Upper lobe of right lung (tissue), 1 donor: ENCODE measurements at regions not wholly inside any gene's neighbourhood (a gene's known extent, or its start where the extent isn't known, plus 50 kb on each side); places are given as distances from the start of the nearest gene placed in this dataset.
"Not testable (repeated sequence)": the region's sequence is repeated elsewhere in the genome, so short reads cannot be mapped to it uniquely, and the experiment has no call there.

Experiments
- ATAC-seq: fragments of 200-7000 bp; cut with Tn5 transposase; one replicate; pipeline ENCODE4 v1.9.1; 2020; ENCODE audit warnings: mild to moderate bottlenecking, moderate library complexity
- DNase-seq: peaks from one replicate; pipeline ENCODE4 v3.0.0-alpha.2; 2020
- H3K27ac ChIP-seq: fragments of 200-600 bp; one replicate; pipeline ENCODE4 v1.8.0; 2022
- H3K27me3 ChIP-seq: fragments of 200-600 bp; one replicate; pipeline ENCODE4 v1.8.0; 2022; ENCODE audit warnings: mild to moderate bottlenecking
- H3K36me3 ChIP-seq: fragments of 200-600 bp; one replicate; pipeline ENCODE4 v1.8.0; 2022
- H3K4me1 ChIP-seq: fragments of 200-600 bp; one replicate; pipeline ENCODE4 v1.8.0; 2022
- H3K4me3 ChIP-seq: fragments of 200-600 bp; one replicate; pipeline ENCODE4 v1.8.0; 2022; ENCODE audit warnings: mild to moderate bottlenecking
- H3K9me3 ChIP-seq: fragments of 200-600 bp; one replicate; pipeline ENCODE4 v1.8.0; 2022
- intact Hi-C: fragments of 100-400 bp; cut with DNase I; formaldehyde crosslinking; loops from one replicate; pipeline ENCODE4 v1.11.0; 2022
- TF ChIP-seq, protein P1 (sequence below): fragments of 200-600 bp; IDR thresholded peaks from one replicate; pipeline ENCODE4 v1.8.0; 2022; ENCODE audit warnings: antibody characterized with exemption
- donor health status: DM: no; HTN: yes; CAD: no; lungs with severe emphysema.

GRCh38 chr5:158591301-158591863 is 508.3 kb downstream of the EBF1 start:
- no peak overlapping the region for H3K27ac ChIP-seq
- ATAC-seq = peak; percentile 32
- TF ChIP-seq, protein P1, sequence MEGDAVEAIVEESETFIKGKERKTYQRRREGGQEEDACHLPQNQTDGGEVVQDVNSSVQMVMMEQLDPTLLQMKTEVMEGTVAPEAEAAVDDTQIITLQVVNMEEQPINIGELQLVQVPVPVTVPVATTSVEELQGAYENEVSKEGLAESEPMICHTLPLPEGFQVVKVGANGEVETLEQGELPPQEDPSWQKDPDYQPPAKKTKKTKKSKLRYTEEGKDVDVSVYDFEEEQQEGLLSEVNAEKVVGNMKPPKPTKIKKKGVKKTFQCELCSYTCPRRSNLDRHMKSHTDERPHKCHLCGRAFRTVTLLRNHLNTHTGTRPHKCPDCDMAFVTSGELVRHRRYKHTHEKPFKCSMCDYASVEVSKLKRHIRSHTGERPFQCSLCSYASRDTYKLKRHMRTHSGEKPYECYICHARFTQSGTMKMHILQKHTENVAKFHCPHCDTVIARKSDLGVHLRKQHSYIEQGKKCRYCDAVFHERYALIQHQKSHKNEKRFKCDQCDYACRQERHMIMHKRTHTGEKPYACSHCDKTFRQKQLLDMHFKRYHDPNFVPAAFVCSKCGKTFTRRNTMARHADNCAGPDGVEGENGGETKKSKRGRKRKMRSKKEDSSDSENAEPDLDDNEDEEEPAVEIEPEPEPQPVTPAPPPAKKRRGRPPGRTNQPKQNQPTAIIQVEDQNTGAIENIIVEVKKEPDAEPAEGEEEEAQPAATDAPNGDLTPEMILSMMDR = no peak

GRCh38 chr5:158590746-158591300 is 508.9 kb downstream of the EBF1 start:
- H3K36me3 ChIP-seq = no peaks in the 10 kb centered on the region
- intact Hi-C loops = no loop called here
- no peaks in the 10 kb centered on the region for H3K9me3 ChIP-seq
- no peak overlapping the region for H3K4me3 ChIP-seq
- TF ChIP-seq, protein P1 = no peak
- DNase-seq (no peak), ATAC-seq (no peak)
- no peaks in the 10 kb centered on the region for H3K27me3 ChIP-seq
- no peaks in the 10 kb centered on the region for H3K4me1 ChIP-seq
- H3K27ac ChIP-seq = no peak overlapping the region

More at GRCh38 chr5:158591301-158591863, 508.3 kb downstream of the EBF1 start:
- no peaks in the 10 kb centered on the region for H3K27me3 ChIP-seq
- H3K4me3 ChIP-seq = no peak overlapping the region
- DNase-seq = no peak
- no peaks in the 10 kb centered on the region for H3K9me3 ChIP-seq
- no peaks in the 10 kb centered on the region for H3K36me3 ChIP-seq
- H3K4me1 ChIP-seq = no peaks in the 10 kb centered on the region
- intact Hi-C loops = no loop called here

DNA sequence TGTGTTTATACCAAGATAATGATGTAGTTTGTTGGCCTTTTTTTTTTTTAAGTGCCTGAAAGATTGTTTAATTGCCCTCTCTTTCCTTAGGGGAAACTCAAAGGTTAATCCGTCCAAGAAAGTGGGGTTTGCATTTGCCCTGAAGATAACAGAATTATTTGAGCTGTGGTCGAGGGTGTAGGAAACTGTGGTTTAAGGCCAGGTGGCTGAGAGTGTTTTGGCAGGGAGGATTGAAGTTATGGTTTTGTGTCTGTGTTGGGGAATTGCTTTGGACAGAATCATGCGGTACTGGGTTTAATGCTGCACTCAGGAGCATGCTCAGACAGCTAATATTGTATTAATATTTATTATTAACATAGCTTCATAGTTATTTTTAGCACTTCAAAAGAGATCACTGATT is 509.8 kb downstream of the EBF1 start:
- H3K27me3 ChIP-seq = no peaks in the 10 kb centered on the region
- DNase-seq = no peak
- TF ChIP-seq, protein P1 = no peak
- no peak for ATAC-seq
- no peaks in the 10 kb centered on the region for H3K4me1 ChIP-seq
- H3K4me3 ChIP-seq = no peak overlapping the region
- H3K9me3 ChIP-seq = no peaks in the 10 kb centered on the region
- no peak overlapping the region for H3K27ac ChIP-seq
- no peaks in the 10 kb centered on the region for H3K36me3 ChIP-seq
- intact Hi-C loops = no loop called here

GRCh38 chr5:158588617-158589016 is 511.1 kb downstream of the EBF1 start:
- Histone ChIP-seq H3K36me3 (no peaks in the 10 kb centered on the region), H3K27me3 (no peaks in the 10 kb centered on the region), H3K27ac (no peak overlapping the region), H3K9me3 (no peaks in the 10 kb centered on the region), H3K4me3 (no peak overlapping the region), H3K4me1 (no peaks in the 10 kb centered on the region)
- ATAC-seq = no peak
- intact Hi-C loops = no loop called here
- DNase-seq = no peak
- TF ChIP-seq, protein P1 = no peak

DNA sequence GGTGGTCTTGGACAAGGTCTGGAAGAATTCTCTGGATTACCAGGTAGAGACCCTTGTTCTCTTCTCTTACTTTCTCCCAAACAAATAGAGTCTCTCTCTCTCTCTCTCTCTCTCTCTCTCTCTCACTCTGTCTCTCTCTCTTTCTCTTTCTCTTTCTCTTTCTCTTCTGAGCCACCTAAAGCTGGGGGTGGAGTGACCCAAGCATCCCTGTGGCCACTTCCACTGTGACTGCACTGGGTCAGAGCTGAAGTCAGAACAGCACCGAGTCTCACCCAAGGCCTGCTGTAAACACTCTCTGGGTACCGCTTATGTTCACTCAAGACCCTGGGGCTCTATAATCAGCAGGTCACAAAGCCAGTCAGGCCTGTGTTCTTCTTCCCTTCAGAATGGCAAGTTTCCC is 513.7 kb downstream of the EBF1 start:
- H3K36me3 ChIP-seq = no peaks in the 10 kb centered on the region
- no peaks in the 10 kb centered on the region for H3K4me1 ChIP-seq
- no peak overlapping the region for H3K4me3 ChIP-seq
- ATAC-seq = no peak
- H3K9me3 ChIP-seq = no peaks in the 10 kb centered on the region
- no peak for DNase-seq
- H3K27ac ChIP-seq = no peak overlapping the region
- no peaks in the 10 kb centered on the region for H3K27me3 ChIP-seq
- intact Hi-C loops = no loop called here
- TF ChIP-seq, protein P1 = no peak

DNA sequence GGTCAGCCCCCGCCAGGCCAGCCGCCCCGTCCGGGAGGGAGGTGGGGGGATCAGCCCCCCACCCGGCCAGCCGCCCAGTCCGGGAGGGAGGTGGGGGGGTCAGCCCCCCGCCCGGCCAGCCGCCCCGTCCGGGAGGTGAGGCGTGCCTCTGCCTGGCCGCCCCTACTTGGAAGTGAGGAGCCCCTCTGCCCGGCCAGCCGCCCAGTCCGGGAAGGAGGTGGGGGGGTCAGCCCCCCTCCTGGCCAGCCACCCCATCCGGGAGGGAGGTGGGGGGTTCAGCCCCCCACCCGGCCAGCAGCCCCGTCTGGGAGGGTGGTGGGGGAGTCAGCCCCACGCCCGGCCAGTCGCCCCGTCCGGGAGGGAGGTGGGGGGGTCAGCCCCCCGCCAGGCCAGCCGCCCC is 517.0 kb downstream of the EBF1 start:
- DNase-seq, H3K36me3 ChIP-seq, intact Hi-C loops, H3K4me1 ChIP-seq, ATAC-seq, H3K27ac ChIP-seq, H3K27me3 ChIP-seq, H3K4me3 ChIP-seq, H3K9me3 ChIP-seq: not testable (repeated sequence)
